GM12878 (cell line): ENCODE measurements at regions not wholly inside any gene's neighbourhood (a gene's known extent, or its start where the extent isn't known, plus 50 kb on each side); places are given as distances from the start of the nearest gene placed in this dataset.

Experiments used
- ATAC-seq: fragments of 200-7000 bp; cut with Tn5 transposase; 3 replicates; pipeline ENCODE4 v1.9.1; 2020; ENCODE audit warnings: mild to moderate bottlenecking, moderate library complexity
- BruUV-seq: library from RNA; stranded (reverse); fragments of 400-500 nt; replicated peaks from 2 replicates; lab custom pipeline; 2021; lab: Mats Ljungman, UMichigan
- CTCF ChIA-PET: fragments of 300-600 bp; sonication (Branson Sonifier 250); formaldehyde crosslinking; extraction: SDS; loops from one replicate; lab custom pipeline; 2021; ENCODE audit warnings: inconsistent platforms; lab: Yijun Ruan, JAX
- POLR2A ChIA-PET: fragments of 350-600 bp; formaldehyde crosslinking; extraction: SDS; loops from one replicate; lab custom pipeline; 2021; ENCODE audit warnings: inconsistent platforms; lab: Charles Lee
- RAD21 ChIA-PET: fragments of 300-600 bp; sonication (Branson Sonifier 250); formaldehyde crosslinking; loops from one replicate; lab custom pipeline; 2023; ENCODE audit warnings: antibody characterized with exemption; ENCODE audit not compliant: unreplicated experiment; lab: Charles Lee
- SMC1A ChIA-PET: fragments of 300-600 bp; sonication (Branson Sonifier 250); formaldehyde crosslinking; loops from one replicate; lab custom pipeline; 2023; ENCODE audit not compliant: unreplicated experiment, uncharacterized antibody; lab: Charles Lee
- DNase-seq: peaks from one replicate; pipeline ENCODE4 v3.0.0-alpha.2; 2011; ENCODE audit warnings: low read depth, low spot score
- FAIRE-seq: peaks from 3 replicates; lab custom pipeline; 2011; peaks lifted over from hg19 to GRCh38; lab: Jason Lieb, UNC
- H2AFZ ChIP-seq: 2 replicates; pipeline ENCODE4 v1.6.0; 2011; ENCODE audit warnings: low read depth, low read length, control low read depth; ENCODE audit not compliant: control insufficient read depth
- H3K27ac ChIP-seq: 2 replicates; pipeline ENCODE4 v1.5.1; 2011; ENCODE audit warnings: control low read depth; ENCODE audit not compliant: control insufficient read depth, insufficient read depth
- H3K27me3 ChIP-seq, 2 experiments: replicated peaks in 1 of 2; 2 replicates each; pipeline versions ENCODE4 v1.6.0 to v1.6.1; 2011; ENCODE audit warnings: low read length in 1 of 2; ENCODE audit not compliant: control insufficient read depth in 2 of 2, insufficient read depth in 2 of 2
- H3K36me3 ChIP-seq, 2 experiments: 2 replicates each; pipeline ENCODE4 v1.5.1; 2011; ENCODE audit warnings: low read length in 1 of 2; ENCODE audit not compliant: control insufficient read depth in 2 of 2, insufficient read depth in 2 of 2
- H3K4me1 ChIP-seq: 2 replicates; pipeline ENCODE4 v1.6.1; 2011; ENCODE audit warnings: mild to moderate bottlenecking, low read length, moderate library complexity, mixed read lengths; ENCODE audit not compliant: control insufficient read depth, insufficient read depth
- H3K4me2 ChIP-seq: 2 replicates; pipeline ENCODE4 v1.6.0; 2011; ENCODE audit warnings: control low read depth; ENCODE audit not compliant: control insufficient read depth, insufficient read depth
- H3K4me3 ChIP-seq: fragments of 200-600 bp; sonication (generic); 2 replicates; pipeline ENCODE4 v1.5.1; 2016
- H3K79me2 ChIP-seq: 2 replicates; pipeline ENCODE4 v1.6.0; 2011; ENCODE audit warnings: low read length; ENCODE audit not compliant: control insufficient read depth, insufficient read depth
- H3K9ac ChIP-seq: 2 replicates; pipeline ENCODE4 v1.8.0; 2011; ENCODE audit warnings: low read length, control low read depth, mixed read lengths; ENCODE audit not compliant: control insufficient read depth, insufficient read depth
- H3K9me3 ChIP-seq: replicated peaks from 3 replicates; pipeline ENCODE4 v1.5.1; 2011; ENCODE audit warnings: mild to moderate bottlenecking, low read length; ENCODE audit not compliant: control insufficient read depth, insufficient read depth
- H4K20me1 ChIP-seq: 2 replicates; pipeline ENCODE4 v1.6.0; 2011; ENCODE audit not compliant: control insufficient read depth, insufficient read depth
- ASH2L ChIP-seq: fragments of 300-600, 200-600 bp; sonication (generic); IDR thresholded peaks from 2 replicates; pipeline ENCODE4 v1.6.1; 2017; ENCODE audit warnings: low read depth, mild to moderate bottlenecking, borderline replicate concordance
- ATF2 ChIP-seq: IDR thresholded peaks from 2 replicates; pipeline ENCODE4 v1.6.1; 2012; ENCODE audit warnings: low read length, inconsistent platforms
- GATAD2B ChIP-seq: fragments of 450-650 bp; conservative IDR thresholded peaks from 2 replicates; pipeline ENCODE4 v1.6.1; 2017; ENCODE audit warnings: low read depth, mild to moderate bottlenecking, moderate library complexity
- NFYB ChIP-seq: IDR thresholded peaks from 2 replicates; pipeline ENCODE4 v1.6.1; 2011; ENCODE audit warnings: low read depth, mild to moderate bottlenecking, low read length, improper control_type of control experiment, moderate library complexity; ENCODE audit not compliant: insufficient read depth
- RAD21 ChIP-seq: IDR thresholded peaks from 2 replicates; pipeline ENCODE4 v1.6.1; 2011; ENCODE audit warnings: mild to moderate bottlenecking, low read depth, low read length, moderate library complexity; ENCODE audit not compliant: insufficient read depth
- RB1 ChIP-seq: fragments of 450-650 bp; formaldehyde crosslinking; IDR thresholded peaks from 2 replicates; pipeline ENCODE4 v1.6.1; 2017; ENCODE audit warnings: mild to moderate bottlenecking, borderline replicate concordance
- SUZ12 ChIP-seq: fragments of 200-600 bp; sonication (generic); IDR thresholded peaks from one replicate; pipeline ENCODE4 v1.6.1; 2018; ENCODE audit warnings: antibody characterized with exemption, mild to moderate bottlenecking; ENCODE audit not compliant: unreplicated experiment
- ZBTB40 ChIP-seq: fragments of 450-650 bp; IDR thresholded peaks from 2 replicates; pipeline ENCODE4 v1.6.1; 2016; ENCODE audit warnings: mild to moderate bottlenecking, moderate library complexity, borderline replicate concordance
- WGBS: methylation state at CpG from one replicate; pipeline ENCODE4 v1.1.6; 2016; ENCODE audit warnings: low lambda C conversion rate; ENCODE audit not compliant: insufficient replicate concordance, insufficient coverage; ENCODE audit errors: missing lambda C conversion rate; 5-methylcytosine and 5-hydroxymethylcytosine counted together
- in situ Hi-C: fragments of 300-500 bp; cut with MboI; formaldehyde crosslinking; loops from 9 replicates; pipeline ENCODE4 v1.14.3; 2018; ENCODE audit warnings: mixed read lengths
- intact Hi-C: fragments of 100-400 bp; cut with micrococcal nuclease; formaldehyde crosslinking; loops from one replicate; pipeline ENCODE4 v1.14.2; 2022; ENCODE audit not compliant: unreplicated experiment
- TF ChIP-seq, protein P1 (sequence below): IDR thresholded peaks from 2 replicates; pipeline ENCODE4 v1.6.1; 2012; ENCODE audit warnings: mild to moderate bottlenecking, low read depth, low read length

GRCh38 chr6:113629975-113630737 is 227.0 kb upstream of the MARCKS start (continued):
- TF ChIP-seq RB1: no peak
- TF ChIP-seq, protein P1, sequence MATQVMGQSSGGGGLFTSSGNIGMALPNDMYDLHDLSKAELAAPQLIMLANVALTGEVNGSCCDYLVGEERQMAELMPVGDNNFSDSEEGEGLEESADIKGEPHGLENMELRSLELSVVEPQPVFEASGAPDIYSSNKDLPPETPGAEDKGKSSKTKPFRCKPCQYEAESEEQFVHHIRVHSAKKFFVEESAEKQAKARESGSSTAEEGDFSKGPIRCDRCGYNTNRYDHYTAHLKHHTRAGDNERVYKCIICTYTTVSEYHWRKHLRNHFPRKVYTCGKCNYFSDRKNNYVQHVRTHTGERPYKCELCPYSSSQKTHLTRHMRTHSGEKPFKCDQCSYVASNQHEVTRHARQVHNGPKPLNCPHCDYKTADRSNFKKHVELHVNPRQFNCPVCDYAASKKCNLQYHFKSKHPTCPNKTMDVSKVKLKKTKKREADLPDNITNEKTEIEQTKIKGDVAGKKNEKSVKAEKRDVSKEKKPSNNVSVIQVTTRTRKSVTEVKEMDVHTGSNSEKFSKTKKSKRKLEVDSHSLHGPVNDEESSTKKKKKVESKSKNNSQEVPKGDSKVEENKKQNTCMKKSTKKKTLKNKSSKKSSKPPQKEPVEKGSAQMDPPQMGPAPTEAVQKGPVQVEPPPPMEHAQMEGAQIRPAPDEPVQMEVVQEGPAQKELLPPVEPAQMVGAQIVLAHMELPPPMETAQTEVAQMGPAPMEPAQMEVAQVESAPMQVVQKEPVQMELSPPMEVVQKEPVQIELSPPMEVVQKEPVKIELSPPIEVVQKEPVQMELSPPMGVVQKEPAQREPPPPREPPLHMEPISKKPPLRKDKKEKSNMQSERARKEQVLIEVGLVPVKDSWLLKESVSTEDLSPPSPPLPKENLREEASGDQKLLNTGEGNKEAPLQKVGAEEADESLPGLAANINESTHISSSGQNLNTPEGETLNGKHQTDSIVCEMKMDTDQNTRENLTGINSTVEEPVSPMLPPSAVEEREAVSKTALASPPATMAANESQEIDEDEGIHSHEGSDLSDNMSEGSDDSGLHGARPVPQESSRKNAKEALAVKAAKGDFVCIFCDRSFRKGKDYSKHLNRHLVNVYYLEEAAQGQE: no peak

GRCh38 chr6:113630738-113631535 is 226.2 kb upstream of the MARCKS start:
- Histone ChIP-seq H3K4me2 (peak overlapping the region; percentile 99), H3K36me3 (no peaks in the 10 kb centered on the region), H3K79me2 (peaks cover 42% of the 10 kb centered on the region), H2AFZ (no peak overlapping the region; the same call in 1 of the 2 replicates), H3K9ac (peak overlapping the region; percentile 87), H3K9me3 (no peaks in the 10 kb centered on the region), H3K27me3 (no peaks in the 10 kb centered on the region), H4K20me1 (no peaks in the 10 kb centered on the region), H3K4me3 (peak overlapping the region; percentile 59), H3K27ac (peak overlapping the region; percentile 100), H3K4me1 (peaks cover 83% of the 10 kb centered on the region)
- under 1% methylated on average over 7 of the region's 7 CpGs for WGBS
- intact Hi-C loops: loop anchor here (1.0 to 5.0 kb wide), 9 partner anchors 13 to 1890 kb away; no protein-coding TSS in a partner anchor
- in situ Hi-C loops: loop anchor here (5.0 to 25.0 kb wide), 5 partner anchors 176 to 1894 kb away; partner anchors contain the start of gene MARCKS
- ChIA-PET RAD21 (interaction anchor here (0.7 to 14.0 kb wide), 21 partner anchors 14 to 343 kb away, joined by 3 to 395 read pairs (median 6); no protein-coding TSS in a partner anchor), CTCF (interaction anchor here (0.6 to 15.8 kb wide), 9 partner anchors 14 to 324 kb away, joined by 3 to 146 read pairs (median 16); no protein-coding TSS in a partner anchor), SMC1A (interaction anchor here (0.7 to 15.5 kb wide), 23 partner anchors 8 to 324 kb away, joined by 3 to 489 read pairs (median 4); no protein-coding TSS in a partner anchor), POLR2A (interaction anchor here (0.6 to 15.9 kb wide), 8 partner anchors 8 to 229 kb away, joined by 3 to 304 read pairs (median 6); no protein-coding TSS in a partner anchor)
- peak; percentile 60 for ATAC-seq
- peak; percentile 89 for FAIRE-seq
- peak; percentile 97 for DNase-seq
- BruUV-seq: no TSS peak
- TF ChIP-seq NFYB: no peak
- no peak for TF ChIP-seq ZBTB40
- TF ChIP-seq GATAD2B: peak; percentile 84
- no peak for TF ChIP-seq ASH2L
- peak; percentile 97 for TF ChIP-seq ATF2
- TF ChIP-seq SUZ12: no peak
- peak; percentile 39 for TF ChIP-seq RAD21
